ENCODE measurements at regions not wholly inside any gene's neighbourhood (a gene's known extent, or its start where the extent isn't known, plus 50 kb on each side); places are given as distances from the start of the nearest gene placed in this dataset.

- DNase-seq (ENCODE audit: low read depth in 2 of 2, low spot score in 1 of 2), result no peak
Measured at GRCh38 chr3:28940994-28941393, 339.9 kb upstream of the RBMS3 start.

- DNase-seq (ENCODE audit: low read depth in 2 of 2, low spot score in 1 of 2), result no peak
Measured at GRCh38 chr3:28947061-28947460, 333.8 kb upstream of the RBMS3 start.

- no peak for DNase-seq (ENCODE audit: low read depth in 2 of 2, low spot score in 1 of 2)
Measured at GRCh38 chr3:28947751-28948150, 333.1 kb upstream of the RBMS3 start.

- DNase-seq (ENCODE audit: low read depth in 2 of 2, low spot score in 1 of 2), result no peak
Measured at GRCh38 chr3:28948685-28949084, 332.2 kb upstream of the RBMS3 start.

GRCh38 chr3:28949580-28949979, 331.3 kb upstream of the RBMS3 start:
- DNase-seq (ENCODE audit: low read depth in 2 of 2, low spot score in 1 of 2), result no peak

- DNase-seq (ENCODE audit: low read depth in 2 of 2, low spot score in 1 of 2), result no peak
Measured at GRCh38 chr3:28950614-28951013, 330.3 kb upstream of the RBMS3 start.

- DNase-seq (ENCODE audit: low read depth in 2 of 2, low spot score in 1 of 2), result no peak
Measured at GRCh38 chr3:28951772-28952556, 328.9 kb upstream of the RBMS3 start.

- DNase-seq (ENCODE audit: low read depth in 2 of 2, low spot score in 1 of 2), result no peak
Measured at GRCh38 chr3:28958656-28959055, 322.2 kb upstream of the RBMS3 start.

GRCh38 chr3:28971156-28971555, 309.7 kb upstream of the RBMS3 start:
- no peak for DNase-seq (ENCODE audit: low read depth in 2 of 2, low spot score in 1 of 2)

- no peak for DNase-seq (ENCODE audit: low read depth in 2 of 2, low spot score in 1 of 2)
Measured at GRCh38 chr3:28972921-28973320, 307.9 kb upstream of the RBMS3 start.

GRCh38 chr3:28973609-28974008, 307.3 kb upstream of the RBMS3 start:
- no peak for DNase-seq (ENCODE audit: low read depth in 2 of 2, low spot score in 1 of 2)

GRCh38 chr3:28978092-28978491, 302.8 kb upstream of the RBMS3 start:
- DNase-seq (ENCODE audit: low read depth in 2 of 2, low spot score in 1 of 2), result no peak

- no peak for DNase-seq (ENCODE audit: low read depth in 2 of 2, low spot score in 1 of 2)
Measured at GRCh38 chr3:28980131-28980530, 300.7 kb upstream of the RBMS3 start.

GRCh38 chr3:28980631-28981030, 300.2 kb upstream of the RBMS3 start:
- DNase-seq (ENCODE audit: low read depth in 2 of 2, low spot score in 1 of 2), result no peak

- no peak for DNase-seq (ENCODE audit: low read depth in 2 of 2, low spot score in 1 of 2)
Measured at GRCh38 chr3:28982906-28983305, 298.0 kb upstream of the RBMS3 start.

- no peak for DNase-seq (ENCODE audit: low read depth in 2 of 2, low spot score in 1 of 2)
Measured at GRCh38 chr3:28986922-28987321, 293.9 kb upstream of the RBMS3 start.

GRCh38 chr3:28989646-28990089, 291.2 kb upstream of the RBMS3 start:
- no peak for DNase-seq (ENCODE audit: low read depth in 2 of 2, low spot score in 1 of 2)

GRCh38 chr3:28994161-28994905, 286.5 kb upstream of the RBMS3 start:
- DNase-seq (ENCODE audit: low read depth in 2 of 2, low spot score in 1 of 2), result no peak

- no peak for DNase-seq (ENCODE audit: low read depth in 2 of 2, low spot score in 1 of 2)
Measured at GRCh38 chr3:29004885-29005599, 275.8 kb upstream of the RBMS3 start.

GRCh38 chr3:29005862-29006261, 275.0 kb upstream of the RBMS3 start:
- DNase-seq (ENCODE audit: low read depth in 2 of 2, low spot score in 1 of 2), result no peak

GRCh38 chr3:29011441-29011840, 269.4 kb upstream of the RBMS3 start:
- no peak for DNase-seq (ENCODE audit: low read depth in 2 of 2, low spot score in 1 of 2)

- DNase-seq (ENCODE audit: low read depth in 2 of 2, low spot score in 1 of 2), result no peak
Measured at GRCh38 chr3:29011966-29012365, 268.9 kb upstream of the RBMS3 start.
